H1 (cell line): ENCODE measurements at regions not wholly inside any gene's neighbourhood (a gene's known extent, or its start where the extent isn't known, plus 50 kb on each side); places are given as distances from the start of the nearest gene placed in this dataset.

Experiments
- CTCF ChIA-PET: fragments of 300-600 bp; sonication (Branson Sonifier 250); formaldehyde crosslinking; loops from one replicate; lab custom pipeline; 2021; ENCODE audit not compliant: partially characterized antibody; lab: Charles Lee
- POLR2A ChIA-PET: fragments of 300-600 bp; sonication (Branson Sonifier 250); formaldehyde crosslinking; loops from one replicate; lab custom pipeline; 2021; ENCODE audit warnings: inconsistent platforms; ENCODE audit not compliant: partially characterized antibody; lab: Charles Lee
- DNase-seq, 2 experiments: peaks; one replicate each; pipeline versions ENCODE4 v3.0.0 to v3.0.0-alpha.2; 2010 to 2022; ENCODE audit warnings: low spot score in 2 of 2, low read depth in 1 of 2, mixed read lengths in 1 of 2
- FAIRE-seq: peaks from 2 replicates; lab custom pipeline; 2011; peaks lifted over from hg19 to GRCh38; lab: Jason Lieb, UNC
- H2AFZ ChIP-seq: 2 replicates; pipeline ENCODE4 v1.8.1; 2012; ENCODE audit warnings: low read length, inconsistent platforms
- H2AK5ac ChIP-seq: 2 replicates; pipeline ENCODE4 v1.6.1; 2013; ENCODE audit warnings: low read depth, low read length
- H2BK120ac ChIP-seq: replicated peaks from 2 replicates; pipeline ENCODE3; 2013; ENCODE audit warnings: low read depth, low read length, inconsistent platforms
- H2BK12ac ChIP-seq: 2 replicates; pipeline ENCODE4 v1.6.1; 2013; ENCODE audit warnings: low read depth, low read length
- H2BK15ac ChIP-seq: 2 replicates; pipeline ENCODE4 v1.6.1; 2013; ENCODE audit warnings: low read length
- H2BK20ac ChIP-seq: 2 replicates; pipeline ENCODE4 v1.6.1; 2013; ENCODE audit warnings: low read length
- H2BK5ac ChIP-seq: 2 replicates; pipeline ENCODE4 v1.6.1; 2013; ENCODE audit warnings: low read depth, low read length
- H3K14ac ChIP-seq: 2 replicates; pipeline ENCODE4 v1.6.1; 2013; ENCODE audit warnings: inconsistent platforms; ENCODE audit not compliant: insufficient read length
- H3K18ac ChIP-seq: 2 replicates; pipeline ENCODE4 v1.6.1; 2013; ENCODE audit warnings: low read length; ENCODE audit errors: extremely low read depth
- H3K23ac ChIP-seq: 2 replicates; pipeline ENCODE4 v1.6.1; 2013; ENCODE audit warnings: inconsistent platforms; ENCODE audit not compliant: insufficient read length
- H3K23me2 ChIP-seq: 2 replicates; pipeline ENCODE4 v1.6.1; 2013; ENCODE audit warnings: low read depth, low read length
- H3K27ac ChIP-seq: 2 replicates; pipeline ENCODE4 v1.6.1; 2011; ENCODE audit warnings: low read depth, low read length, inconsistent platforms
- H3K27me3 ChIP-seq, 4 experiments: replicated peaks in 1 of 4; 1 replicate in 1 of 4; 2 replicates in 3 of 4; pipeline versions ENCODE4 v1.6.1 to v1.8.1; 2011 to 2013; ENCODE audit warnings: low read length in 3 of 4, mild to moderate bottlenecking in 3 of 4, inconsistent platforms in 2 of 4, mixed read lengths in 2 of 4, moderate library complexity in 1 of 4; ENCODE audit not compliant: control insufficient read depth in 3 of 4, insufficient read depth in 3 of 4; ENCODE audit errors: extremely low read depth in 1 of 4
- H3K36me3 ChIP-seq, 4 experiments: 2 replicates each; pipeline versions ENCODE4 v1.6.1 to v1.8.1; 2011 to 2013; ENCODE audit warnings: mild to moderate bottlenecking in 4 of 4, low read length in 3 of 4, moderate library complexity in 2 of 4, control low read depth in 1 of 4, inconsistent platforms in 1 of 4; ENCODE audit not compliant: insufficient read depth in 4 of 4, control insufficient read depth in 2 of 4
- H3K4ac ChIP-seq: replicated peaks from 2 replicates; pipeline ENCODE3; 2013; ENCODE audit warnings: low read length, low read depth, mixed read lengths, inconsistent platforms; ENCODE audit not compliant: insufficient read length
- H3K4me1 ChIP-seq, 4 experiments: replicated peaks in 1 of 4; 1 replicate in 1 of 4; 2 replicates in 3 of 4; pipeline versions ENCODE4 v1.6.1 to v1.8.1; 2011 to 2013; ENCODE audit warnings: low read length in 3 of 4, inconsistent platforms in 2 of 4, mixed read lengths in 1 of 4; ENCODE audit not compliant: insufficient read depth in 4 of 4, control insufficient read depth in 3 of 4
- H3K4me2 ChIP-seq, 2 experiments: 2 replicates each; pipeline versions ENCODE4 v1.6.1 to v1.8.1; 2011 to 2013; ENCODE audit warnings: low read depth in 2 of 2, low read length in 2 of 2, control low read depth in 1 of 2, inconsistent platforms in 1 of 2, mild to moderate bottlenecking in 1 of 2; ENCODE audit not compliant: insufficient read depth in 1 of 2
- H3K4me3 ChIP-seq, 4 experiments: fragments of 200-600, 300-600 bp in 1 of 4; sonication (generic), shearing (Covaris generic), sonication (Bioruptor Twin) in 1 of 4; 2 replicates each; pipeline versions ENCODE4 v1.5.1 to v1.8.1; 2011 to 2016; ENCODE audit warnings: low read length in 4 of 4, low read depth in 3 of 4, control low read depth in 2 of 4, inconsistent platforms in 2 of 4, mild to moderate bottlenecking in 2 of 4, mixed read lengths in 1 of 4, moderate library complexity in 1 of 4; ENCODE audit not compliant: insufficient read depth in 2 of 4; ENCODE audit errors: extremely low read depth in 1 of 4
- H3K56ac ChIP-seq: replicated peaks from 2 replicates; pipeline ENCODE3; 2013; ENCODE audit warnings: low read depth, mild to moderate bottlenecking, mixed read lengths, low read length, inconsistent platforms; ENCODE audit not compliant: insufficient read length
- H3K79me1 ChIP-seq: 2 replicates; pipeline ENCODE4 v1.6.1; 2013; ENCODE audit warnings: low read depth, low read length, control low read depth
- H3K79me2 ChIP-seq, 2 experiments: 2 replicates each; pipeline versions ENCODE4 v1.6.1 to v1.8.1; 2012 to 2013; ENCODE audit warnings: low read length in 2 of 2, mild to moderate bottlenecking in 2 of 2, inconsistent platforms in 1 of 2; ENCODE audit not compliant: insufficient read depth in 2 of 2, control insufficient read depth in 1 of 2
- H3K9ac ChIP-seq, 4 experiments: replicated peaks in 1 of 4; 1 replicate in 1 of 4; 2 replicates in 3 of 4; pipeline versions ENCODE4 v1.6.1 to v1.8.1; 2011 to 2013; ENCODE audit warnings: low read depth in 3 of 4, low read length in 3 of 4, control low read depth in 2 of 4, mild to moderate bottlenecking in 2 of 4, moderate library complexity in 2 of 4, inconsistent platforms in 1 of 4; ENCODE audit errors: extremely low read depth in 1 of 4
- H3K9me3 ChIP-seq, 2 experiments: 2 replicates each; pipeline versions ENCODE4 v1.6.1 to v1.8.1; 2012 to 2013; ENCODE audit warnings: mild to moderate bottlenecking in 2 of 2, moderate library complexity in 2 of 2, control low read depth in 1 of 2, inconsistent platforms in 1 of 2, low read depth in 1 of 2, low read length in 1 of 2, mixed read lengths in 1 of 2; ENCODE audit not compliant: insufficient read depth in 2 of 2
- H4K20me1 ChIP-seq, 2 experiments: replicated peaks in 1 of 2; 2 replicates each; pipeline versions ENCODE3 to v1.8.1; 2011 to 2013; ENCODE audit warnings: inconsistent platforms in 2 of 2, low read length in 2 of 2, mild to moderate bottlenecking in 1 of 2; ENCODE audit not compliant: insufficient read depth in 2 of 2, control insufficient read depth in 1 of 2
- H4K5ac ChIP-seq: 2 replicates; pipeline ENCODE4 v1.6.1; 2013; ENCODE audit warnings: low read length, low read depth, mixed read lengths, inconsistent platforms; ENCODE audit not compliant: insufficient read length
- H4K8ac ChIP-seq: 2 replicates; pipeline ENCODE4 v1.8.0; 2013; ENCODE audit warnings: mild to moderate bottlenecking, moderate library complexity, low read length, inconsistent platforms; ENCODE audit not compliant: insufficient read depth; ENCODE audit errors: extremely low read depth
- H4K91ac ChIP-seq: replicated peaks from 2 replicates; pipeline ENCODE3; 2013; ENCODE audit warnings: low read length, mixed read lengths, inconsistent platforms; ENCODE audit not compliant: insufficient read length
- JUN ChIP-seq: IDR thresholded peaks from 2 replicates; pipeline ENCODE4 v1.6.1; 2011; ENCODE audit warnings: low read depth, mild to moderate bottlenecking, improper control_type of control experiment, low read length
- KDM4A ChIP-seq: IDR thresholded peaks from one replicate; pipeline ENCODE4 v1.7.1; 2012; ENCODE audit warnings: low read depth, mild to moderate bottlenecking, moderate library complexity, low read length, inconsistent platforms; ENCODE audit not compliant: severe bottlenecking
- NRF1 ChIP-seq: IDR thresholded peaks from 2 replicates; pipeline ENCODE4 v1.6.1; 2011; ENCODE audit warnings: mild to moderate bottlenecking, low read depth, low read length, improper control_type of control experiment
- POLR2AphosphoS5 ChIP-seq: IDR thresholded peaks from 2 replicates; pipeline ENCODE4 v1.6.1; 2011; ENCODE audit warnings: low read depth, low read length
- RBBP5 ChIP-seq: IDR thresholded peaks from 2 replicates; pipeline ENCODE4 v1.7.1; 2012; ENCODE audit warnings: low read depth, mild to moderate bottlenecking, inconsistent platforms, low read length, moderate library complexity, borderline replicate concordance

DNA sequence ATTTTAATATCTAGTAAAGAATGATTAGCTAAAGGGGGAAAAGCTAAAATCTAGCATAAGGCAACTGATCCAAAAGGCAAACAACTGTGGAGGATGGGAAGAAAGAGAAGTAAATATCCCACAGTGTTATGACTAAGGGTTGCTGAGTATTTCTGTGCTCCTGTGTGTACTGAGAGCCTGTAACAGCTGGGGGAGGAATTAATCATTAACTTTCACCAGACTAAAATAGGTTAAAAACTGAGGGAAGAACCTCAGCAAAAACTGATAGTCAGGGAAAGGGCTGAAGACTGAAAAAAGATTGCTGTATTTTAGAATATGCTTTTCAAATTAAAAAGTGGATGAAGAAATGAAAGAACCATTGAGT, 365.9 kb downstream of the CXXC4 start:
- H3K4ac ChIP-seq = no peak overlapping the region
- H3K4me3 ChIP-seq = no peak overlapping the region
- no peaks in the 10 kb centered on the region for H3K27me3 ChIP-seq
- no peak overlapping the region for H2BK20ac ChIP-seq
- no peak overlapping the region for H2AFZ ChIP-seq
- no peak overlapping the region for H3K14ac ChIP-seq
- ChIA-PET CTCF (no interaction called here), POLR2A (no interaction called here)
- H3K79me1 ChIP-seq = no peaks in the 10 kb centered on the region
- H2BK15ac ChIP-seq = no peak overlapping the region
- no peaks in the 10 kb centered on the region for H3K23me2 ChIP-seq
- TF ChIP-seq RBBP5 (no peak), JUN (no peak), KDM4A (no peak), POLR2AphosphoS5 (no peak), NRF1 (no peak)
- H3K18ac ChIP-seq = no peak overlapping the region
- DNase-seq (no peak), FAIRE-seq (no peak)
- no peak overlapping the region for H3K9ac ChIP-seq
- H4K5ac ChIP-seq = no peak overlapping the region
- H3K79me2 ChIP-seq = no peaks in the 10 kb centered on the region
- no peaks in the 10 kb centered on the region for H4K20me1 ChIP-seq
- no peak overlapping the region for H2BK12ac ChIP-seq
- no peak overlapping the region for H2AK5ac ChIP-seq
- no peak overlapping the region for H2BK5ac ChIP-seq
- H3K23ac ChIP-seq = no peak overlapping the region
- no peak overlapping the region for H2BK120ac ChIP-seq
- H3K56ac ChIP-seq = no peak overlapping the region
- H3K36me3 ChIP-seq = no peaks in the 10 kb centered on the region
- H4K8ac ChIP-seq = no peak overlapping the region
- H3K9me3 ChIP-seq = no peaks in the 10 kb centered on the region
- no peak overlapping the region for H3K27ac ChIP-seq
- no peaks in the 10 kb centered on the region for H3K4me1 ChIP-seq
- H3K4me2 ChIP-seq = no peak overlapping the region
- H4K91ac ChIP-seq = no peak overlapping the region
